Spleen (tissue), 7 donors: ENCODE measurements at regions not wholly inside any gene's neighbourhood (a gene's known extent, or its start where the extent isn't known, plus 50 kb on each side); places are given as distances from the start of the nearest gene placed in this dataset.
"Not testable (repeated sequence)": the region's sequence is repeated elsewhere in the genome, so short reads cannot be mapped to it uniquely, and the experiment has no call there.

ENCODE experiments used
- POLR2AphosphoS5 ChIP-seq, 3 donors: sonication (generic); formaldehyde crosslinking; IDR thresholded peaks; one replicate each; pipeline ENCODE4 v1.5.1; 2017; ENCODE audit warnings: antibody characterized with exemption in 3 of 3
- TF ChIP-seq, protein P1 (sequence below), 11 experiments: fragments of 200-600 bp in 7 of 11; fragments of 450-650 bp in 4 of 11; sonication (generic) in 4 of 11; IDR thresholded peaks in 8 of 11; conservative IDR thresholded peaks in 3 of 11; 1 replicate in 7 of 11; 2 replicates in 4 of 11; pipeline versions ENCODE4 v1.4.0 to v1.8.0; 2016 to 2021; ENCODE audit warnings: antibody characterized with exemption in 11 of 11, inconsistent platforms in 4 of 11, mild to moderate bottlenecking in 1 of 11
- donor health status: DM: no; HTN: no; CAD: no; lungs with moderate emphysema.
- donor health status: DM: no; HTN: no; CAD: no.
- donor health status: DM: no; HTN: no; CAD: no.

DNA sequence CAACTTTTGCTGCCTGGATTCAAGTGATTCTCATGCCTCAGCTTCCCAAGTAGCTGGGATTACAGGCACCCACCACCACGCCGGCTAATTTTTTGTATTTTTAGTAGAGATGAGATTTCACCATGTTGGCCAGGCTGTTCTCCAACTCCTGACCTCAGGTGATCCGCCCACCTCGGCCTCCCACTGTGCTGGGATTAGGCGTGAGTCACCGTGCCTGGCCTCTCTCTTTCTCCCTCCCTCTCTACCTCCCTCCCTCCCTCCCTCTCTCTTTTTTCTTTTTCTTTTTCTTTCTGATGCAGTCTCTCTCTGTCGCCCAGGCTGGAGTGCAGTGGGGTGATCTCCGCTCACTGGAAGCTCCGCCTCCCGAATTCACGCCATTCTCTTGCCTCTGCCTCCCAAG is 186.3 kb upstream of the DAB2 start:
- TF ChIP-seq, protein P1, sequence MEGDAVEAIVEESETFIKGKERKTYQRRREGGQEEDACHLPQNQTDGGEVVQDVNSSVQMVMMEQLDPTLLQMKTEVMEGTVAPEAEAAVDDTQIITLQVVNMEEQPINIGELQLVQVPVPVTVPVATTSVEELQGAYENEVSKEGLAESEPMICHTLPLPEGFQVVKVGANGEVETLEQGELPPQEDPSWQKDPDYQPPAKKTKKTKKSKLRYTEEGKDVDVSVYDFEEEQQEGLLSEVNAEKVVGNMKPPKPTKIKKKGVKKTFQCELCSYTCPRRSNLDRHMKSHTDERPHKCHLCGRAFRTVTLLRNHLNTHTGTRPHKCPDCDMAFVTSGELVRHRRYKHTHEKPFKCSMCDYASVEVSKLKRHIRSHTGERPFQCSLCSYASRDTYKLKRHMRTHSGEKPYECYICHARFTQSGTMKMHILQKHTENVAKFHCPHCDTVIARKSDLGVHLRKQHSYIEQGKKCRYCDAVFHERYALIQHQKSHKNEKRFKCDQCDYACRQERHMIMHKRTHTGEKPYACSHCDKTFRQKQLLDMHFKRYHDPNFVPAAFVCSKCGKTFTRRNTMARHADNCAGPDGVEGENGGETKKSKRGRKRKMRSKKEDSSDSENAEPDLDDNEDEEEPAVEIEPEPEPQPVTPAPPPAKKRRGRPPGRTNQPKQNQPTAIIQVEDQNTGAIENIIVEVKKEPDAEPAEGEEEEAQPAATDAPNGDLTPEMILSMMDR (IDR thresholded peaks at IDR 0.05 in 8 of 11, conservative IDR thresholded peaks at IDR 0.05 in 3 of 11): not testable (repeated sequence)
- not testable (repeated sequence) for TF ChIP-seq POLR2AphosphoS5 (IDR thresholded peaks at IDR 0.05)
